IMR-90 (cell line): ENCODE measurements at regions not wholly inside any gene's neighbourhood (a gene's known extent, or its start where the extent isn't known, plus 50 kb on each side); places are given as distances from the start of the nearest gene placed in this dataset.

Source experiments
- ATAC-seq: fragments of 200-7000 bp; cut with Tn5 transposase; 2 replicates; pipeline ENCODE4 v1.9.1; 2020; ENCODE audit warnings: low read depth, mild to moderate bottlenecking, moderate library complexity
- BruUV-seq: library from RNA; stranded (reverse); fragments of 400-500 nt; replicated peaks from 2 replicates; lab custom pipeline; 2021; lab: Mats Ljungman, UMichigan
- CTCF ChIA-PET: fragments of 300-600 bp; formaldehyde crosslinking; extraction: SDS; loops from one replicate; lab custom pipeline; 2021; ENCODE audit warnings: antibody characterized with exemption; lab: Yijun Ruan, JAX
- POLR2A ChIA-PET: fragments of 300-600 bp; sonication (Branson Sonifier 250); formaldehyde crosslinking; loops from one replicate; lab custom pipeline; 2022; ENCODE audit warnings: antibody characterized with exemption; ENCODE audit not compliant: unreplicated experiment; lab: Charles Lee
- DNase-seq: peaks from one replicate; pipeline ENCODE4 v3.0.0; 2013
- H2AFZ ChIP-seq: replicated peaks from 2 replicates; pipeline ENCODE3; 2013; ENCODE audit warnings: low read length, mild to moderate bottlenecking; ENCODE audit not compliant: poor library complexity
- H2AK5ac ChIP-seq: 2 replicates; pipeline ENCODE4 v1.6.1; 2013; ENCODE audit warnings: low read depth, low read length, inconsistent platforms
- H2AK9ac ChIP-seq: replicated peaks from 2 replicates; pipeline ENCODE3; 2013; ENCODE audit warnings: mild to moderate bottlenecking, low read depth, low read length, moderate library complexity; ENCODE audit not compliant: poor library complexity
- H2BK120ac ChIP-seq: 2 replicates; pipeline ENCODE4 v1.6.1; 2013; ENCODE audit warnings: low read depth, low read length, inconsistent platforms
- H2BK15ac ChIP-seq: 3 replicates; pipeline ENCODE4 v1.6.1; 2013; ENCODE audit warnings: low read depth, low read length, inconsistent platforms
- H2BK20ac ChIP-seq: 2 replicates; pipeline ENCODE4 v1.6.1; 2013; ENCODE audit warnings: low read depth, mild to moderate bottlenecking, inconsistent platforms, low read length, moderate library complexity
- H2BK5ac ChIP-seq: 2 replicates; pipeline ENCODE4 v1.6.1; 2013; ENCODE audit warnings: mild to moderate bottlenecking, low read depth, low read length, inconsistent platforms; ENCODE audit not compliant: poor library complexity, severe bottlenecking
- H3K14ac ChIP-seq: replicated peaks from 2 replicates; pipeline ENCODE4 v1.6.1; 2013; ENCODE audit warnings: low read depth, low read length, inconsistent platforms
- H3K18ac ChIP-seq: 2 replicates; pipeline ENCODE4 v1.6.1; 2013; ENCODE audit warnings: low read depth, low read length, control low read depth
- H3K23ac ChIP-seq: 2 replicates; pipeline ENCODE4 v1.6.1; 2013; ENCODE audit warnings: low read depth, low read length, inconsistent platforms
- H3K27ac ChIP-seq: 2 replicates; pipeline ENCODE4 v1.5.1; 2013; ENCODE audit warnings: mild to moderate bottlenecking, control low read depth, low read length; ENCODE audit not compliant: insufficient read depth
- H3K27me3 ChIP-seq: 2 replicates; pipeline ENCODE4 v1.6.1; 2013; ENCODE audit warnings: low read length; ENCODE audit not compliant: control insufficient read depth, insufficient read depth
- H3K36me3 ChIP-seq: 2 replicates; pipeline ENCODE4 v1.6.1; 2013; ENCODE audit warnings: low read length, mixed read lengths; ENCODE audit not compliant: control insufficient read depth, insufficient read depth
- H3K4ac ChIP-seq: 2 replicates; pipeline ENCODE4 v1.6.1; 2013; ENCODE audit warnings: low read depth, low read length, inconsistent platforms
- H3K4me1 ChIP-seq: 2 replicates; pipeline ENCODE4 v1.6.1; 2013; ENCODE audit warnings: low read length, mixed read lengths; ENCODE audit not compliant: control insufficient read depth, insufficient read depth
- H3K4me2 ChIP-seq: 2 replicates; pipeline ENCODE4 v1.6.1; 2013; ENCODE audit warnings: low read depth, mild to moderate bottlenecking, control low read depth, low read length, moderate library complexity
- H3K4me3 ChIP-seq: 2 replicates; pipeline ENCODE4 v1.5.1; 2013; ENCODE audit warnings: low read depth, mild to moderate bottlenecking, control low read depth, low read length, moderate library complexity; ENCODE audit not compliant: insufficient read depth
- H3K56ac ChIP-seq: 2 replicates; pipeline ENCODE4 v1.6.1; 2013; ENCODE audit warnings: low read length, inconsistent platforms; ENCODE audit not compliant: insufficient read depth; ENCODE audit errors: extremely low read depth
- H3K79me1 ChIP-seq, 2 experiments: 2 replicates each; pipeline ENCODE4 v1.6.1; 2013; ENCODE audit warnings: low read length in 2 of 2, inconsistent platforms in 1 of 2, low read depth in 1 of 2
- H3K9ac ChIP-seq: 2 replicates; pipeline ENCODE4 v1.6.1; 2013; ENCODE audit warnings: low read depth, low read length, control low read depth
- H3K9me1 ChIP-seq: 2 replicates; pipeline ENCODE4 v1.6.1; 2013; ENCODE audit warnings: low read length, inconsistent platforms; ENCODE audit not compliant: insufficient read depth
- H3K9me3 ChIP-seq: 2 replicates; pipeline ENCODE4 v1.6.1; 2013; ENCODE audit warnings: low read length; ENCODE audit not compliant: control insufficient read depth, insufficient read depth
- H4K20me1 ChIP-seq: 2 replicates; pipeline ENCODE4 v1.6.1; 2013; ENCODE audit warnings: low read length, inconsistent platforms; ENCODE audit not compliant: insufficient read depth
- H4K5ac ChIP-seq: 2 replicates; pipeline ENCODE4 v1.6.1; 2013; ENCODE audit warnings: mild to moderate bottlenecking, low read depth, low read length, control low read depth
- H4K8ac ChIP-seq, 2 experiments: 2 replicates each; pipeline ENCODE4 v1.6.1; 2013; ENCODE audit warnings: low read depth in 2 of 2, low read length in 2 of 2, control low read depth in 1 of 2, inconsistent platforms in 1 of 2
- H4K91ac ChIP-seq: 2 replicates; pipeline ENCODE4 v1.6.1; 2013; ENCODE audit warnings: low read depth, low read length, inconsistent platforms; ENCODE audit not compliant: insufficient read depth
- CEBPB ChIP-seq: IDR thresholded peaks from 2 replicates; pipeline ENCODE4 v1.6.1; 2012; ENCODE audit warnings: low read depth, low read length, improper control_type of control experiment
- FOS ChIP-seq: fragments of 150-350 bp; IDR thresholded peaks from 2 replicates; pipeline ENCODE4 v1.6.1; 2016; ENCODE audit warnings: low read depth, low read length
- SMC3 ChIP-seq: fragments of 150-350 bp; IDR thresholded peaks from 2 replicates; pipeline ENCODE4 v1.6.1; 2016; ENCODE audit warnings: low read depth, mild to moderate bottlenecking, antibody characterized with exemption, low read length, moderate library complexity
- dilution Hi-C: fragments of 300-500 bp; cut with HindIII; formaldehyde crosslinking; loops from one replicate; pipeline ENCODE4 v1.14.3; 2018; ENCODE audit warnings: low sequenced_read_pairs; ENCODE audit not compliant: unreplicated experiment
- in situ Hi-C: fragments of 300-500 bp; cut with MboI; formaldehyde crosslinking; loops from 3 replicates; pipeline ENCODE4 v1.14.3; 2019; ENCODE audit warnings: low sequenced_read_pairs, inconsistent platforms, mixed read lengths
- intact Hi-C: fragments of 100-400 bp; cut with micrococcal nuclease; formaldehyde crosslinking; loops from 2 replicates; pipeline ENCODE4 v1.10.0; 2022

- no peak for TF ChIP-seq FOS
Measured at GRCh38 chr2:83079007-83079406, 1380.1 kb downstream of the SUCLG1 start (continued).

DNA sequence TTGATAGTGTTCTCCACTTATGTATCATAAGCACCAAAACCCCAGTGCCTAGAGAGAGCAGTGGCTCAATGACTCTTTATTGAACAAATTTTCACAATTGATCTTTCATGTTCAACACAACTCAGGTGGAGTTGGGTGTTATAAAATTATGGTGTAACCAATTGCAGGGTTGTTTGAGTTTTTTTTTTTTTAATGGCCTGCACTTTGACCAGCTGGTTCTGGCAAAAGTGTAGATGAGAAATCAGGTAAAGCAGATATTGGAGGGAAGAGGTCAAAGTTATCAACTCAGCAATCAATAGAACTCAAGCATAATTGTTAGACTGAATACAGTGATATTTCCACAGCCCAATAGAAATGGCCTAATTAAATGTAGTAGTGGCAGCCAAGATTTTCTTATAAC, 1386.3 kb downstream of the SUCLG1 start:
- Histone ChIP-seq H2BK15ac (no peak overlapping the region), H3K27me3 (no peaks in the 10 kb centered on the region), H2BK5ac (no peak overlapping the region), H3K23ac (no peak overlapping the region), H3K4me3 (no peak overlapping the region), H3K14ac (no peak overlapping the region), H3K79me1 (no peaks in the 10 kb centered on the region), H4K5ac (no peak overlapping the region), H3K36me3 (no peaks in the 10 kb centered on the region), H4K91ac (no peak overlapping the region), H3K18ac (no peak overlapping the region), H2BK20ac (no peak overlapping the region), H2AK9ac (no peak overlapping the region), H3K4ac (no peak overlapping the region), H4K20me1 (no peaks in the 10 kb centered on the region), H3K56ac (no peak overlapping the region), H2AK5ac (no peak overlapping the region), H4K8ac (no peak overlapping the region), H3K27ac (no peak overlapping the region), H3K9me1 (no peaks in the 10 kb centered on the region), H2AFZ (no peak overlapping the region), H3K4me2 (no peak overlapping the region), H2BK120ac (no peak overlapping the region), H3K9me3 (no peaks in the 10 kb centered on the region), H3K9ac (no peak overlapping the region), H3K4me1 (no peaks in the 10 kb centered on the region)
- TF ChIP-seq SMC3 (no peak), CEBPB (no peak)
- DNase-seq (no peak), ATAC-seq (no peak)
- in situ Hi-C loops = no loop called here
- POLR2A ChIA-PET = no interaction called here
- intact Hi-C loops = no loop called here
- CTCF ChIA-PET = no interaction called here
- dilution Hi-C loops = no loop called here
- BruUV-seq = no TSS peak
